HEK293 (cell line): ENCODE measurements at regions not wholly inside any gene's neighbourhood (a gene's known extent, or its start where the extent isn't known, plus 50 kb on each side); places are given as distances from the start of the nearest gene placed in this dataset.

ENCODE experiments used
- FEZF1 ChIP-seq: fragments of 450-650 bp; formaldehyde crosslinking; IDR thresholded peaks from 2 replicates; pipeline ENCODE4 v1.5.1; 2016; ENCODE audit warnings: missing biosample characterization, missing genetic modification characterization
- GLIS2 ChIP-seq: fragments of 450-650 bp; formaldehyde crosslinking; IDR thresholded peaks from 2 replicates; pipeline ENCODE4 v1.5.1; 2016; ENCODE audit warnings: missing biosample characterization, missing genetic modification characterization
- HOXC10 ChIP-seq: sonication (generic); formaldehyde crosslinking; IDR thresholded peaks from 2 replicates; pipeline ENCODE4 v1.8.1; 2023; ENCODE audit warnings: mild to moderate bottlenecking, missing genetic modification reagents
- SP7 ChIP-seq: fragments of 450-650 bp; formaldehyde crosslinking; IDR thresholded peaks from 2 replicates; pipeline ENCODE4 v1.5.1; 2016; ENCODE audit warnings: missing biosample characterization, missing genetic modification characterization
- ZBTB20 ChIP-seq: fragments of 450-650 bp; formaldehyde crosslinking; IDR thresholded peaks from 2 replicates; pipeline ENCODE4 v1.5.1; 2016; ENCODE audit warnings: missing biosample characterization, missing genetic modification characterization
- ZBTB21 ChIP-seq: fragments of 450-650 bp; formaldehyde crosslinking; IDR thresholded peaks from 2 replicates; pipeline ENCODE4 v1.5.1; 2017; ENCODE audit warnings: missing biosample characterization, missing genetic modification characterization
- ZNF19 ChIP-seq: fragments of 450-650 bp; formaldehyde crosslinking; IDR thresholded peaks from 2 replicates; pipeline ENCODE4; 2016; ENCODE audit warnings: missing biosample characterization, missing genetic modification characterization, low read depth
- ZNF324 ChIP-seq: fragments of 450-650 bp; formaldehyde crosslinking; IDR thresholded peaks from 2 replicates; pipeline ENCODE4 v1.5.1; 2016; ENCODE audit warnings: missing biosample characterization, missing genetic modification characterization
- ZNF366 ChIP-seq: fragments of 450-650 bp; formaldehyde crosslinking; conservative IDR thresholded peaks from 2 replicates; pipeline ENCODE4 v1.5.1; 2016; ENCODE audit warnings: missing biosample characterization, missing genetic modification characterization
- ZNF629 ChIP-seq: fragments of 450-650 bp; formaldehyde crosslinking; IDR thresholded peaks from 2 replicates; pipeline ENCODE4 v1.5.1; 2017; ENCODE audit warnings: missing biosample characterization, missing genetic modification characterization
- ZNF660 ChIP-seq: fragments of 450-650 bp; IDR thresholded peaks from 2 replicates; pipeline ENCODE4 v1.5.1; 2018; ENCODE audit warnings: missing biosample characterization, mild to moderate bottlenecking, missing genetic modification characterization
- ZNF843 ChIP-seq: fragments of 450-650 bp; formaldehyde crosslinking; IDR thresholded peaks from 2 replicates; pipeline ENCODE4 v1.5.1; 2016; ENCODE audit warnings: missing biosample characterization, missing genetic modification characterization
- TF ChIP-seq, protein P1 (sequence below): fragments of 450-650 bp; formaldehyde crosslinking; IDR thresholded peaks from 2 replicates; pipeline ENCODE4 v1.5.1; 2016; ENCODE audit warnings: missing biosample characterization, missing genetic modification characterization, borderline replicate concordance
- TF ChIP-seq, protein P2 (sequence below): fragments of 450-650 bp; formaldehyde crosslinking; IDR thresholded peaks from 2 replicates; pipeline ENCODE4 v1.5.1; 2016; ENCODE audit warnings: missing biosample characterization, missing genetic modification characterization, borderline replicate concordance
- TF ChIP-seq, protein P3 (sequence below): fragments of 450-650 bp; formaldehyde crosslinking; IDR thresholded peaks from 2 replicates; pipeline ENCODE4 v1.5.1; 2016; ENCODE audit warnings: missing biosample characterization, missing genetic modification characterization
- TF ChIP-seq, protein P4 (sequence below): sonication (generic); formaldehyde crosslinking; IDR thresholded peaks from 2 replicates; pipeline ENCODE4 v1.8.1; 2022; ENCODE audit warnings: mild to moderate bottlenecking, moderate library complexity, missing genetic modification reagents
- TF ChIP-seq, protein P5 (sequence below): fragments of 450-650 bp; formaldehyde crosslinking; optimal IDR thresholded peaks from 2 replicates; pipeline ENCODE3; 2016; ENCODE audit warnings: missing biosample characterization, mild to moderate bottlenecking, missing genetic modification characterization

DNA sequence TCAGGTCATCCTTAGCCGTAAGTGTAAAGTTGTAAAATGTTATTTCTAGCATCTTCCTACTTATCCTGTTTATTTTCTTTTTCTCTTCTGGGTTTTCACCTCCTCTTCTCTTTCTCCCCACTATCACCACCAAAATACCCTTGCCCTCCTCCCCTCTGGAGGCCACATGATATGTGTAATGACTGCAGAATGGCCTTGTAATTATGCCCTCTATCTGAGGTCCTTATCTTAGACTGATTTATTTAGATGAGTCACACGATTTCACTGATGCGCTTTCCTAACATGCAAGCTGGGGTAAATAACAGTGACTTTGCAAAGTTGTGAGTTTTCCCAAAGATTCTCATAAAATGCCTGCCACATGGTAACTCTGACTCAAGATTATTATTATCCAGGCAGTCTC, 231.8 kb upstream of the GPRIN3 start (continued):
- TF ChIP-seq, protein P1, sequence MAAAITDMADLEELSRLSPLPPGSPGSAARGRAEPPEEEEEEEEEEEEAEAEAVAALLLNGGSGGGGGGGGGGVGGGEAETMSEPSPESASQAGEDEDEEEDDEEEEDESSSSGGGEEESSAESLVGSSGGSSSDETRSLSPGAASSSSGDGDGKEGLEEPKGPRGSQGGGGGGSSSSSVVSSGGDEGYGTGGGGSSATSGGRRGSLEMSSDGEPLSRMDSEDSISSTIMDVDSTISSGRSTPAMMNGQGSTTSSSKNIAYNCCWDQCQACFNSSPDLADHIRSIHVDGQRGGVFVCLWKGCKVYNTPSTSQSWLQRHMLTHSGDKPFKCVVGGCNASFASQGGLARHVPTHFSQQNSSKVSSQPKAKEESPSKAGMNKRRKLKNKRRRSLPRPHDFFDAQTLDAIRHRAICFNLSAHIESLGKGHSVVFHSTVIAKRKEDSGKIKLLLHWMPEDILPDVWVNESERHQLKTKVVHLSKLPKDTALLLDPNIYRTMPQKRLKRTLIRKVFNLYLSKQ (tag by site-specific recombination), result no peak
- peak; percentile 61 for TF ChIP-seq FEZF1 (tag by site-specific recombination)
- TF ChIP-seq HOXC10 (CRISPR knock-in tag), result no peak
- TF ChIP-seq, protein P2, sequence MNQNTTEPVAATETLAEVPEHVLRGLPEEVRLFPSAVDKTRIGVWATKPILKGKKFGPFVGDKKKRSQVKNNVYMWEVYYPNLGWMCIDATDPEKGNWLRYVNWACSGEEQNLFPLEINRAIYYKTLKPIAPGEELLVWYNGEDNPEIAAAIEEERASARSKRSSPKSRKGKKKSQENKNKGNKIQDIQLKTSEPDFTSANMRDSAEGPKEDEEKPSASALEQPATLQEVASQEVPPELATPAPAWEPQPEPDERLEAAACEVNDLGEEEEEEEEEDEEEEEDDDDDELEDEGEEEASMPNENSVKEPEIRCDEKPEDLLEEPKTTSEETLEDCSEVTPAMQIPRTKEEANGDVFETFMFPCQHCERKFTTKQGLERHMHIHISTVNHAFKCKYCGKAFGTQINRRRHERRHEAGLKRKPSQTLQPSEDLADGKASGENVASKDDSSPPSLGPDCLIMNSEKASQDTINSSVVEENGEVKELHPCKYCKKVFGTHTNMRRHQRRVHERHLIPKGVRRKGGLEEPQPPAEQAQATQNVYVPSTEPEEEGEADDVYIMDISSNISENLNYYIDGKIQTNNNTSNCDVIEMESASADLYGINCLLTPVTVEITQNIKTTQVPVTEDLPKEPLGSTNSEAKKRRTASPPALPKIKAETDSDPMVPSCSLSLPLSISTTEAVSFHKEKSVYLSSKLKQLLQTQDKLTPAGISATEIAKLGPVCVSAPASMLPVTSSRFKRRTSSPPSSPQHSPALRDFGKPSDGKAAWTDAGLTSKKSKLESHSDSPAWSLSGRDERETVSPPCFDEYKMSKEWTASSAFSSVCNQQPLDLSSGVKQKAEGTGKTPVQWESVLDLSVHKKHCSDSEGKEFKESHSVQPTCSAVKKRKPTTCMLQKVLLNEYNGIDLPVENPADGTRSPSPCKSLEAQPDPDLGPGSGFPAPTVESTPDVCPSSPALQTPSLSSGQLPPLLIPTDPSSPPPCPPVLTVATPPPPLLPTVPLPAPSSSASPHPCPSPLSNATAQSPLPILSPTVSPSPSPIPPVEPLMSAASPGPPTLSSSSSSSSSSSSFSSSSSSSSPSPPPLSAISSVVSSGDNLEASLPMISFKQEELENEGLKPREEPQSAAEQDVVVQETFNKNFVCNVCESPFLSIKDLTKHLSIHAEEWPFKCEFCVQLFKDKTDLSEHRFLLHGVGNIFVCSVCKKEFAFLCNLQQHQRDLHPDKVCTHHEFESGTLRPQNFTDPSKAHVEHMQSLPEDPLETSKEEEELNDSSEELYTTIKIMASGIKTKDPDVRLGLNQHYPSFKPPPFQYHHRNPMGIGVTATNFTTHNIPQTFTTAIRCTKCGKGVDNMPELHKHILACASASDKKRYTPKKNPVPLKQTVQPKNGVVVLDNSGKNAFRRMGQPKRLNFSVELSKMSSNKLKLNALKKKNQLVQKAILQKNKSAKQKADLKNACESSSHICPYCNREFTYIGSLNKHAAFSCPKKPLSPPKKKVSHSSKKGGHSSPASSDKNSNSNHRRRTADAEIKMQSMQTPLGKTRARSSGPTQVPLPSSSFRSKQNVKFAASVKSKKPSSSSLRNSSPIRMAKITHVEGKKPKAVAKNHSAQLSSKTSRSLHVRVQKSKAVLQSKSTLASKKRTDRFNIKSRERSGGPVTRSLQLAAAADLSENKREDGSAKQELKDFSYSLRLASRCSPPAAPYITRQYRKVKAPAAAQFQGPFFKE (tag by site-specific recombination), result no peak
- TF ChIP-seq ZNF843, result peak; percentile 58
- TF ChIP-seq, protein P3, sequence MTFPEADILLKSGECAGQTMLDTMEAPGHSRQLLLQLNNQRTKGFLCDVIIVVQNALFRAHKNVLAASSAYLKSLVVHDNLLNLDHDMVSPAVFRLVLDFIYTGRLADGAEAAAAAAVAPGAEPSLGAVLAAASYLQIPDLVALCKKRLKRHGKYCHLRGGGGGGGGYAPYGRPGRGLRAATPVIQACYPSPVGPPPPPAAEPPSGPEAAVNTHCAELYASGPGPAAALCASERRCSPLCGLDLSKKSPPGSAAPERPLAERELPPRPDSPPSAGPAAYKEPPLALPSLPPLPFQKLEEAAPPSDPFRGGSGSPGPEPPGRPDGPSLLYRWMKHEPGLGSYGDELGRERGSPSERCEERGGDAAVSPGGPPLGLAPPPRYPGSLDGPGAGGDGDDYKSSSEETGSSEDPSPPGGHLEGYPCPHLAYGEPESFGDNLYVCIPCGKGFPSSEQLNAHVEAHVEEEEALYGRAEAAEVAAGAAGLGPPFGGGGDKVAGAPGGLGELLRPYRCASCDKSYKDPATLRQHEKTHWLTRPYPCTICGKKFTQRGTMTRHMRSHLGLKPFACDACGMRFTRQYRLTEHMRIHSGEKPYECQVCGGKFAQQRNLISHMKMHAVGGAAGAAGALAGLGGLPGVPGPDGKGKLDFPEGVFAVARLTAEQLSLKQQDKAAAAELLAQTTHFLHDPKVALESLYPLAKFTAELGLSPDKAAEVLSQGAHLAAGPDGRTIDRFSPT (tag by site-specific recombination), result peak; percentile 60
- no peak for TF ChIP-seq ZNF324 (tag by site-specific recombination)
- TF ChIP-seq ZNF629 (tag by site-specific recombination), result peak; percentile 49; the same call in 1 of the 2 replicates
- TF ChIP-seq, protein P4, sequence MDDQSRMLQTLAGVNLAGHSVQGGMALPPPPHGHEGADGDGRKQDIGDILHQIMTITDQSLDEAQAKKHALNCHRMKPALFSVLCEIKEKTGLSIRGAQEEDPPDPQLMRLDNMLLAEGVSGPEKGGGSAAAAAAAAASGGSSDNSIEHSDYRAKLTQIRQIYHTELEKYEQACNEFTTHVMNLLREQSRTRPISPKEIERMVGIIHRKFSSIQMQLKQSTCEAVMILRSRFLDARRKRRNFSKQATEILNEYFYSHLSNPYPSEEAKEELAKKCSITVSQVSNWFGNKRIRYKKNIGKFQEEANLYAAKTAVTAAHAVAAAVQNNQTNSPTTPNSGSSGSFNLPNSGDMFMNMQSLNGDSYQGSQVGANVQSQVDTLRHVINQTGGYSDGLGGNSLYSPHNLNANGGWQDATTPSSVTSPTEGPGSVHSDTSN, result no peak
- TF ChIP-seq ZNF660 (tag by site-specific recombination), result 0 out of 2 replicates have a peak, but pooled peaks have one; percentile 42
- peak; percentile 32; the same call in 1 of the 2 replicates for TF ChIP-seq ZBTB20
- no peak for TF ChIP-seq ZNF19 (tag by site-specific recombination)
- TF ChIP-seq ZBTB21 (tag by site-specific recombination), result 0 out of 2 replicates have a peak, but pooled peaks have one; percentile 28
- TF ChIP-seq, protein P5, sequence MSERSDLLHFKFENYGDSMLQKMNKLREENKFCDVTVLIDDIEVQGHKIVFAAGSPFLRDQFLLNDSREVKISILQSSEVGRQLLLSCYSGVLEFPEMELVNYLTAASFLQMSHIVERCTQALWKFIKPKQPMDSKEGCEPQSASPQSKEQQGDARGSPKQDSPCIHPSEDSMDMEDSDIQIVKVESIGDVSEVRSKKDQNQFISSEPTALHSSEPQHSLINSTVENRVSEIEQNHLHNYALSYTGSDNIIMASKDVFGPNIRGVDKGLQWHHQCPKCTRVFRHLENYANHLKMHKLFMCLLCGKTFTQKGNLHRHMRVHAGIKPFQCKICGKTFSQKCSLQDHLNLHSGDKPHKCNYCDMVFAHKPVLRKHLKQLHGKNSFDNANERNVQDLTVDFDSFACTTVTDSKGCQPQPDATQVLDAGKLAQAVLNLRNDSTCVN (tag by site-specific recombination), result no peak
- TF ChIP-seq ZNF366 (tag by site-specific recombination), result peak; percentile 70; the same call in 1 of the 2 replicates
- peak; percentile 97 for TF ChIP-seq SP7 (tag by site-specific recombination)
- no peak for TF ChIP-seq GLIS2
